BJ (cell line): ENCODE measurements at regions not wholly inside any gene's neighbourhood (a gene's known extent, or its start where the extent isn't known, plus 50 kb on each side); places are given as distances from the start of the nearest gene placed in this dataset.

Experiments
- CTCF ChIA-PET: fragments of 350-600 bp; formaldehyde crosslinking; extraction: SDS; loops from one replicate; lab custom pipeline; 2021; ENCODE audit warnings: antibody characterized with exemption, inconsistent platforms; lab: Yijun Ruan, JAX
- POLR2A ChIA-PET: fragments of 300-600 bp; sonication (Branson Sonifier 250); formaldehyde crosslinking; extraction: SDS; loops from one replicate; lab custom pipeline; 2021; ENCODE audit warnings: antibody characterized with exemption; lab: Charles Lee
- DNase-seq: peaks from one replicate; pipeline ENCODE4 v3.0.0-alpha.2; 2011; ENCODE audit warnings: low read depth
- H3K27me3 ChIP-seq: 2 replicates; pipeline ENCODE4 v1.6.0; 2011; ENCODE audit warnings: low read length; ENCODE audit not compliant: control insufficient read depth, insufficient read depth
- H3K36me3 ChIP-seq: 2 replicates; pipeline ENCODE4 v1.5.1; 2011; ENCODE audit warnings: low read length; ENCODE audit not compliant: control insufficient read depth, insufficient read depth
- H3K4me3 ChIP-seq: 2 replicates; pipeline ENCODE4 v1.5.1; 2011; ENCODE audit warnings: low read depth, mild to moderate bottlenecking, control low read depth, low read length
- CTCF ChIP-seq: IDR thresholded peaks from 2 replicates; pipeline ENCODE4 v1.5.1; 2011; ENCODE audit warnings: low read depth, mild to moderate bottlenecking, control low read depth, inconsistent platforms, low read length, moderate library complexity; ENCODE audit not compliant: insufficient read depth

DNA sequence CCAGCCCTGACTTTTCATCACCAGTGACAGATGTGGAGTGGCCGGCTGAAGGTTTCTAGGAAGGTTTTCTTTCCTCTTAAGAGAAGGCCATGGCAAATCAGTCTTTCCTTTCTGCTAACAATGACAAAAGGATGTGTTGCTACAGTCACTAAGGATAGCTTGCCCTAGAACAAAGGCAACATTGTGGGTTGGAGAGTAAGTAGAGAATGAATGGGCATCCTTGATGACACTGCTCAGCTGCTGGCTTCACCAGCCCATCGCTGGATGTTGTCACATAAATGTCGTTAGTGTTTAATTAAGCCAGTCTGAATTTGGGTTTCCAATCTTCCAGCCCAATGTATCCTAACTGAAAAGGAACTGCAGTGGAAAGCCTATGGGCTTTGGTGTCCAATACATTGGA lies 168.4 kb downstream of the ZIC5 start:
- 0 out of 2 replicates have a peak, but pooled peaks cover 1% of the 10 kb centered on the region for H3K27me3 ChIP-seq
- no peak overlapping the region for H3K4me3 ChIP-seq
- no peaks in the 10 kb centered on the region for H3K36me3 ChIP-seq
- no peak for TF ChIP-seq CTCF
- CTCF ChIA-PET: no interaction called here
- DNase-seq: no peak
- POLR2A ChIA-PET: no interaction called here

- TF ChIP-seq CTCF: no peak
- CTCF ChIA-PET: no interaction called here
- Histone ChIP-seq H3K27me3 (0 out of 2 replicates have a peak, but pooled peaks cover 1% of the 10 kb centered on the region), H3K4me3 (no peak overlapping the region), H3K36me3 (no peaks in the 10 kb centered on the region)
- no peak for DNase-seq
- POLR2A ChIA-PET: no interaction called here
These were observed 169.2 kb downstream of the ZIC5 start for GRCh38 chr13:99802416-99802815.

DNA sequence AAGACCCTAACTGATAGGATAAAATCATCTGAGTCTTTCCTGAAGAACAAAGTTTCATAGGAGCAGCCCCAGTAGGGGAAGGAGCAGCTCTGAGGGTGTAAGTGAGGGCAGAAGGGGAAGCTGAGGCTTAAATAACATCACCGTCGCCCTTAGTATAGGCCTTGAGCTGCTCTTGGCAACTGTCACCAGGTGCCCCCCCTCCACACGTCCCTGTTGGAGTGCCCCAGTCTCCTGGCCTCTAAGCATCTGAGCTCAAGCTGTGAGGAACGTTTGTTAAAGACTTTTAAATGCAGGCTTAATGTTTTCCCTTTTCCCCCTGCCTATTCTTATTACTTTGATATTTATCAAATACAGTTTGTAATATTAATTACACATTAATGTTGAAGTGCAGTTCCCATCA lies 170.6 kb downstream of the ZIC5 start:
- TF ChIP-seq CTCF: no peak
- no peak overlapping the region for H3K4me3 ChIP-seq
- 0 out of 2 replicates have a peak, but pooled peaks cover 1% of the 10 kb centered on the region for H3K27me3 ChIP-seq
- CTCF ChIA-PET: no interaction called here
- POLR2A ChIA-PET: no interaction called here
- H3K36me3 ChIP-seq: no peaks in the 10 kb centered on the region
- DNase-seq: no peak

DNA sequence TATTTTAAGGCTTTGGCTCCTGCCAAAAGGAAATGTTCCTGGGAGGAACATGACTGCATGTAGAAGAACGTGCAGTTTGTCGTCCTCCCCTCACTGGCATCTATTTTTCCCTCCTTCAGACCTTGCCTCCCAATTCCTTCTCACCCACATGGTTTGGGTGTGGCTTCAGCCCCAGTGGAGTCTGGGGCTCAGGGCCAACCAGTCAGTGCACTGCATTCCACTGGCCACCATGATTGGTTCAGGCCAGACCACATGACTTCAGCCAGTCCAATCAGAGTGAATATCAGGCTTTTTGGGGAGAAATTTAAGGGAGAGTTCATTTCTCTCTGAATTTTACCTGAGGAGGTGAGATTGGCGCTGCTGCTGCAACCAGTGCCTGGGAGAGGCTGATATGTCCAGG lies 171.6 kb downstream of the ZIC5 start:
- CTCF ChIA-PET: no interaction called here
- Histone ChIP-seq H3K36me3 (no peaks in the 10 kb centered on the region), H3K4me3 (no peak overlapping the region), H3K27me3 (0 out of 2 replicates have a peak, but pooled peaks cover 1% of the 10 kb centered on the region)
- no peak for DNase-seq
- no peak for TF ChIP-seq CTCF
- POLR2A ChIA-PET: no interaction called here

DNA sequence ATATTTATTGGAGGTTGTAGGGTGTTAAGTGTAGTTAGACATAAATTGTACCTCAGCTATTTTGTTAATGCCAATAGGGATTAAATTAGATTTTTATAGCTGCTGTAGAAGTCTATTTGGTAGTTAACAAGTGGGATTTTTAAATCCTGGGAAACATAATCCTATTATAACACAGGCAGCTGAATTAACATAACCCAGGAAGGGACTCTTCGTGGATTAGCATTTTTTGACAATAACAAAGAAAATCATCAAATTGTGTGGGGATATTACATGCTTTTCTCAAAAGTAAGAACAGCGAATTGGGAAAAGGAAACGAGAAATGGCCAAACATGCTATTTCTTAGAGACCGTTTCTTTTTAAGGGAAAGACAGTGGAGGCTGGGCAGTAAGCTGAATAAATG lies 172.8 kb downstream of the ZIC5 start:
- Histone ChIP-seq H3K27me3 (0 out of 2 replicates have a peak, but pooled peaks cover 1% of the 10 kb centered on the region), H3K36me3 (no peaks in the 10 kb centered on the region), H3K4me3 (no peak overlapping the region)
- no peak for DNase-seq
- ChIA-PET CTCF (no interaction called here), POLR2A (no interaction called here)
- no peak for TF ChIP-seq CTCF
